Naive B cell (primary cell): ENCODE measurements at regions not wholly inside any gene's neighbourhood (a gene's known extent, or its start where the extent isn't known, plus 50 kb on each side); places are given as distances from the start of the nearest gene placed in this dataset.
A peak's percentile ranks its signal among the peaks of the same experiment; 100 is the strongest.

Source experiments
- ATAC-seq, 2 donors: fragments of 150-1000 bp; cut with Tn5 transposase; 2 replicates each; pipeline ENCODE4 v1.10.0; 2021; ENCODE audit warnings: low read depth in 2 of 2, mild to moderate bottlenecking in 2 of 2, moderate library complexity in 2 of 2
- DNase-seq: peaks from one replicate; pipeline ENCODE4 v3.0.0; 2022
- H3K27ac Mint-ChIP-seq, 6 donors: one replicate each; pipeline ENCODE4 v1.8.0; 2020 to 2022; ENCODE audit warnings: mild to moderate bottlenecking in 6 of 6, mixed read lengths in 6 of 6, moderate library complexity in 5 of 6, inconsistent platforms in 2 of 6
- H3K27me3 Mint-ChIP-seq, 3 donors: one replicate each; pipeline ENCODE4 v1.8.0; 2021 to 2022; ENCODE audit warnings: mixed read lengths in 3 of 3, mild to moderate bottlenecking in 1 of 3
- H3K36me3 Mint-ChIP-seq, 2 donors: one replicate each; pipeline ENCODE4 v1.8.0; 2020 to 2022; ENCODE audit warnings: mixed read lengths in 2 of 2, inconsistent platforms in 1 of 2, mild to moderate bottlenecking in 1 of 2
- H3K4me1 Mint-ChIP-seq, 3 donors: one replicate each; pipeline ENCODE4 v1.8.0; 2020 to 2022; ENCODE audit warnings: mixed read lengths in 3 of 3, inconsistent platforms in 1 of 3, mild to moderate bottlenecking in 1 of 3, moderate library complexity in 1 of 3
- H3K4me3 Mint-ChIP-seq, 8 donors: one replicate each; pipeline ENCODE4 v1.8.0; 2020 to 2022; ENCODE audit warnings: mild to moderate bottlenecking in 8 of 8, mixed read lengths in 8 of 8, moderate library complexity in 8 of 8, inconsistent platforms in 2 of 8
- H3K9me3 Mint-ChIP-seq, 7 donors: one replicate each; pipeline ENCODE4 v1.8.0; 2020 to 2022; ENCODE audit warnings: mixed read lengths in 7 of 7, mild to moderate bottlenecking in 5 of 7, inconsistent platforms in 2 of 7, moderate library complexity in 1 of 7

GRCh38 chr3:94734206-94734605 is 671.3 kb downstream of the NSUN3 start:
- DNase-seq, result no peak
- no peaks in the 10 kb centered on the region for H3K27me3 Mint-ChIP-seq
- H3K36me3 Mint-ChIP-seq, result no peaks in the 10 kb centered on the region
- peaks cover 0 to 10% (median 6%) of the 10 kb centered on the region in 7 donors for H3K9me3 Mint-ChIP-seq
- H3K27ac Mint-ChIP-seq, result no peak overlapping the region
- no peak overlapping the region for H3K4me3 Mint-ChIP-seq
- no peak for ATAC-seq
- no peaks in the 10 kb centered on the region for H3K4me1 Mint-ChIP-seq

- H3K4me3 Mint-ChIP-seq, result no peak overlapping the region
- DNase-seq, result no peak
- no peaks in the 10 kb centered on the region for H3K27me3 Mint-ChIP-seq
- no peaks in the 10 kb centered on the region for H3K4me1 Mint-ChIP-seq
- H3K9me3 Mint-ChIP-seq, result peaks cover 0 to 8% (median 4%) of the 10 kb centered on the region in 7 donors
- no peak overlapping the region for H3K27ac Mint-ChIP-seq
- H3K36me3 Mint-ChIP-seq, result no peaks in the 10 kb centered on the region
- no peak for ATAC-seq
Observed at GRCh38 chr3:94735354-94735753, 672.5 kb downstream of the NSUN3 start.

- Mint-ChIP-seq H3K4me1 (no peaks in the 10 kb centered on the region), H3K4me3 (no peak overlapping the region), H3K27me3 (no peaks in the 10 kb centered on the region), H3K27ac (no peak overlapping the region), H3K9me3 (peaks cover 0 to 8% (median 4%) of the 10 kb centered on the region in 7 donors), H3K36me3 (no peaks in the 10 kb centered on the region)
- DNase-seq, result no peak
- ATAC-seq, result no peak
Observed at GRCh38 chr3:94737116-94737515, 674.3 kb downstream of the NSUN3 start.

GRCh38 chr3:94739420-94739819 is 676.6 kb downstream of the NSUN3 start:
- Mint-ChIP-seq H3K4me3 (no peak overlapping the region), H3K36me3 (no peaks in the 10 kb centered on the region), H3K27ac (no peak overlapping the region), H3K9me3 (peaks cover 1 to 16% (median 12%) of the 10 kb centered on the region in 7 donors), H3K27me3 (no peaks in the 10 kb centered on the region), H3K4me1 (no peaks in the 10 kb centered on the region)
- ATAC-seq, result no peak
- DNase-seq, result no peak

- Mint-ChIP-seq H3K4me1 (no peaks in the 10 kb centered on the region), H3K9me3 (peaks cover 2 to 16% (median 8%) of the 10 kb centered on the region in 7 donors), H3K27ac (no peak overlapping the region), H3K4me3 (no peak overlapping the region), H3K27me3 (no peaks in the 10 kb centered on the region), H3K36me3 (no peaks in the 10 kb centered on the region)
- no peak for ATAC-seq
- DNase-seq, result no peak
Observed at GRCh38 chr3:94758751-94759150, 695.9 kb downstream of the NSUN3 start.

- no peak overlapping the region for H3K4me3 Mint-ChIP-seq
- no peaks in the 10 kb centered on the region for H3K4me1 Mint-ChIP-seq
- no peaks in the 10 kb centered on the region for H3K36me3 Mint-ChIP-seq
- H3K27me3 Mint-ChIP-seq, result no peaks in the 10 kb centered on the region
- ATAC-seq (no peak), DNase-seq (no peak)
- peaks cover 0 to 7% (median 4%) of the 10 kb centered on the region in 7 donors for H3K9me3 Mint-ChIP-seq
- peak overlapping the region in 1 of 6 donors; percentile 28 for H3K27ac Mint-ChIP-seq
Observed at GRCh38 chr3:94772402-94772801, 709.5 kb downstream of the NSUN3 start.

- Mint-ChIP-seq H3K36me3 (no peaks in the 10 kb centered on the region), H3K4me1 (no peaks in the 10 kb centered on the region), H3K9me3 (peaks cover 0 to 7% (median 4%) of the 10 kb centered on the region in 7 donors), H3K27ac (no peak overlapping the region), H3K4me3 (no peak overlapping the region), H3K27me3 (no peaks in the 10 kb centered on the region)
- DNase-seq (no peak), ATAC-seq (no peak)
Observed at GRCh38 chr3:94775746-94776145, 712.9 kb downstream of the NSUN3 start.

- Mint-ChIP-seq H3K4me3 (no peak overlapping the region), H3K27me3 (no peaks in the 10 kb centered on the region), H3K9me3 (peaks cover 0 to 6% (median 4%) of the 10 kb centered on the region in 7 donors), H3K36me3 (no peaks in the 10 kb centered on the region), H3K27ac (no peak overlapping the region), H3K4me1 (no peaks in the 10 kb centered on the region)
- DNase-seq (no peak), ATAC-seq (no peak)
Observed at GRCh38 chr3:94776401-94776915, 713.6 kb downstream of the NSUN3 start.

- H3K27ac Mint-ChIP-seq, result no peak overlapping the region
- H3K9me3 Mint-ChIP-seq, result peaks cover 0 to 6% (median 4%) of the 10 kb centered on the region in 7 donors
- DNase-seq (no peak), ATAC-seq (no peak)
- no peak overlapping the region for H3K4me3 Mint-ChIP-seq
- no peaks in the 10 kb centered on the region for H3K4me1 Mint-ChIP-seq
- no peaks in the 10 kb centered on the region for H3K27me3 Mint-ChIP-seq
- no peaks in the 10 kb centered on the region for H3K36me3 Mint-ChIP-seq
Observed at GRCh38 chr3:94778289-94778688, 715.4 kb downstream of the NSUN3 start.

GRCh38 chr3:94778814-94779494 is 716.1 kb downstream of the NSUN3 start:
- ATAC-seq (no peak), DNase-seq (no peak)
- no peaks in the 10 kb centered on the region for H3K36me3 Mint-ChIP-seq
- H3K4me3 Mint-ChIP-seq, result no peak overlapping the region
- H3K9me3 Mint-ChIP-seq, result peaks cover 0 to 6% (median 4%) of the 10 kb centered on the region in 7 donors
- H3K27ac Mint-ChIP-seq, result no peak overlapping the region
- no peaks in the 10 kb centered on the region for H3K27me3 Mint-ChIP-seq
- no peaks in the 10 kb centered on the region for H3K4me1 Mint-ChIP-seq

- H3K9me3 Mint-ChIP-seq, result peaks cover 0 to 6% (median under 1%) of the 10 kb centered on the region in 7 donors
- ATAC-seq (no peak), DNase-seq (no peak)
- no peaks in the 10 kb centered on the region for H3K4me1 Mint-ChIP-seq
- no peaks in the 10 kb centered on the region for H3K27me3 Mint-ChIP-seq
- no peaks in the 10 kb centered on the region for H3K36me3 Mint-ChIP-seq
- no peak overlapping the region for H3K4me3 Mint-ChIP-seq
- no peak overlapping the region for H3K27ac Mint-ChIP-seq
Observed at GRCh38 chr3:94779699-94780098, 716.8 kb downstream of the NSUN3 start.

GRCh38 chr3:94784274-94784673 is 721.4 kb downstream of the NSUN3 start:
- Mint-ChIP-seq H3K9me3 (peaks cover 0 to 4% (median 0%) of the 10 kb centered on the region in 7 donors), H3K4me3 (no peak overlapping the region), H3K27me3 (no peaks in the 10 kb centered on the region), H3K36me3 (no peaks in the 10 kb centered on the region), H3K27ac (no peak overlapping the region), H3K4me1 (no peaks in the 10 kb centered on the region)
- DNase-seq (no peak), ATAC-seq (no peak)

- Mint-ChIP-seq H3K4me3 (no peak overlapping the region), H3K36me3 (no peaks in the 10 kb centered on the region), H3K4me1 (no peaks in the 10 kb centered on the region), H3K27ac (no peak overlapping the region), H3K27me3 (no peaks in the 10 kb centered on the region), H3K9me3 (peaks cover 0 to 3% (median 0%) of the 10 kb centered on the region in 7 donors)
- DNase-seq, result no peak
- ATAC-seq, result no peak
Observed at GRCh38 chr3:94787066-94787465, 724.2 kb downstream of the NSUN3 start.

- ATAC-seq, result no peak
- H3K4me1 Mint-ChIP-seq, result no peaks in the 10 kb centered on the region
- no peak overlapping the region for H3K4me3 Mint-ChIP-seq
- H3K9me3 Mint-ChIP-seq, result peaks cover 0 to 5% (median under 1%) of the 10 kb centered on the region in 7 donors
- DNase-seq, result no peak
- H3K36me3 Mint-ChIP-seq, result no peaks in the 10 kb centered on the region
- H3K27ac Mint-ChIP-seq, result no peak overlapping the region
- no peaks in the 10 kb centered on the region for H3K27me3 Mint-ChIP-seq
Observed at GRCh38 chr3:94787734-94788270, 724.9 kb downstream of the NSUN3 start.
